Skeletal muscle tissue (tissue), 3 donors: ENCODE measurements at regions not wholly inside any gene's neighbourhood (a gene's known extent, or its start where the extent isn't known, plus 50 kb on each side); places are given as distances from the start of the nearest gene placed in this dataset.

ENCODE experiments used
- H3K27ac ChIP-seq: one replicate; pipeline ENCODE4 v1.7.0; 2013; ENCODE audit warnings: mild to moderate bottlenecking, low read depth, low read length, inconsistent platforms
- H3K27me3 ChIP-seq, 3 donors: one replicate each; pipeline ENCODE4 v1.7.0; 2013; ENCODE audit warnings: low read length in 3 of 3; ENCODE audit not compliant: control insufficient read depth in 3 of 3, insufficient read depth in 3 of 3
- H3K36me3 ChIP-seq, 3 donors: one replicate each; pipeline ENCODE4 v1.7.0; 2013; ENCODE audit warnings: low read length in 3 of 3; ENCODE audit not compliant: control insufficient read depth in 3 of 3, insufficient read depth in 3 of 3
- H3K4me1 ChIP-seq, 3 donors: one replicate each; pipeline ENCODE4 v1.7.0; 2013; ENCODE audit warnings: low read length in 3 of 3, mild to moderate bottlenecking in 3 of 3; ENCODE audit not compliant: control insufficient read depth in 3 of 3, insufficient read depth in 3 of 3
- H3K4me3 ChIP-seq, 3 donors: one replicate each; pipeline ENCODE4 v1.7.0; 2013; ENCODE audit warnings: low read length in 3 of 3
- H3K9ac ChIP-seq, 3 donors: one replicate each; pipeline ENCODE4 v1.7.0; 2013; ENCODE audit warnings: low read length in 3 of 3, mild to moderate bottlenecking in 3 of 3, moderate library complexity in 2 of 3, low read depth in 1 of 3
- H3K9me3 ChIP-seq, 3 donors: one replicate each; pipeline ENCODE4 v1.7.0; 2013; ENCODE audit warnings: low read length in 3 of 3; ENCODE audit not compliant: control insufficient read depth in 3 of 3
- donor health status: Osteomylitis.

DNA sequence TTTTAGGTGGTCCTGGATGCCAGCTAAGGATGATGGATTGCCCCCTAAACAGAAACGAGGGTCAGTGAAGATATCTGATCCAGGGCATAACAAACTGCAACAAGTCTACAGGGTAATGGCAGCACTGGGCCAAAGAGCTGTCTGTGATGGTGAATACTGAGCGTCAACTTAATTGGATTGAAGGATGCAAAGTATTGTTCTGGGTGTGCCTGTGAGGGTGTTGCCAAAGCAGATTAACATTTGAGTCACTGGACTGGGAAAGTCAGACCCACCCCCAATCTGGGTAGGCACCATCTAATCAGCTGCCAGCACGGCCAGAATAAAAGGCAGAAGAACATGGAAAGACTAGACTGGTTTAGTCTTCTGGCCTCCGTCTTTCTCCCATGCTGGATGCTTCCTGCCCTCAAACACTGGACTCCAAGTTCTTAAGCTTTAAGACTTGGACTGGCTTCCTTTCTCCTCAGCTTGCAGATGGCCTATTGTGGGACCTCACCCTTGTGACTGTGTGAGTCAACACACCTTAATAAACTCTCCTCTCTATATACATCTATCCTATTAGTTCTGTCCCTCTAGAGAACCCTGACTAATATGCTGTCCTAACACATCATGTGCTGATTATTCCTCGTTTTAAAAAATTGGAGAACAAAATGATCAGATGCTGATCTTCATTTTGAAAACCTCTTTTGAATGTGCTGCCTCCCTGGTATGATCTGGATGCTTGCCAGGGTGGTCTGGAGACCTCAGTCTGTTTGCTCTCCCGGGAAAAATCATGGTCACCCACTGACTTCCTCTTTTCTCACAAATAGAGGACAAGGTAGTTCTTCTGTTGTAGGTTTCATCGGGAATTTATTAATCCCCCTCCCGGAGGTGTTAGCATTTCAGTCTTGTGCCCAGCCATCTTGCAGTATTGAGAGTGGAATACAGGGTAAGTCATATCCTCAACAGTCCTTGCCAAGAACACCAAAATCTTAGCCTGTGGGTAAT lies 234.7 kb downstream of the SETD4 start:
- no peaks in the 10 kb centered on the region for H3K27me3 ChIP-seq
- no peaks in the 10 kb centered on the region for H3K4me1 ChIP-seq
- no peaks in the 10 kb centered on the region for H3K36me3 ChIP-seq
- H3K9me3 ChIP-seq: no peaks in the 10 kb centered on the region
- H3K27ac ChIP-seq: no peak overlapping the region
- H3K4me3 ChIP-seq: no peak overlapping the region
- H3K9ac ChIP-seq: no peak overlapping the region

DNA sequence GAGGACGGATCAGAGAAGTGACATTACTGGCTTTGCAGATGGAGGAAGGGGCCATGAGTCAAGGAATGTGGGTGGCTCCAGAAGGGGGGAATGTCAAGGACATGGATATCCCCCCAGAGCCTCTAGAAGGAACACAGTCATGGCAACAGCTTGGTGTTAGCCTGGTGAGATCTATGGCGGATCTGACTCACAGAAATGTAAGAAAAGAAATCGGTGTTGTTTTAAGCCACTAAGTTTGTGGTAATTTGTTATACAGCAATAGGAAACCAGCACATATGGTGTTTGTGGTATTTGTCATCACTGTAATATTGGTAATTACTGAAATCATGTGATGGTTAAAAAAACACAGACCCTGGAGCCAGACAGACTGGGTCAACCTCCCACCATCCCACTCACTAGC lies 236.2 kb downstream of the SETD4 start:
- H3K27me3 ChIP-seq: no peaks in the 10 kb centered on the region
- H3K4me3 ChIP-seq: no peak overlapping the region
- H3K36me3 ChIP-seq: no peaks in the 10 kb centered on the region
- no peak overlapping the region for H3K9ac ChIP-seq
- no peaks in the 10 kb centered on the region for H3K4me1 ChIP-seq
- H3K27ac ChIP-seq: no peak overlapping the region
- no peaks in the 10 kb centered on the region for H3K9me3 ChIP-seq

DNA sequence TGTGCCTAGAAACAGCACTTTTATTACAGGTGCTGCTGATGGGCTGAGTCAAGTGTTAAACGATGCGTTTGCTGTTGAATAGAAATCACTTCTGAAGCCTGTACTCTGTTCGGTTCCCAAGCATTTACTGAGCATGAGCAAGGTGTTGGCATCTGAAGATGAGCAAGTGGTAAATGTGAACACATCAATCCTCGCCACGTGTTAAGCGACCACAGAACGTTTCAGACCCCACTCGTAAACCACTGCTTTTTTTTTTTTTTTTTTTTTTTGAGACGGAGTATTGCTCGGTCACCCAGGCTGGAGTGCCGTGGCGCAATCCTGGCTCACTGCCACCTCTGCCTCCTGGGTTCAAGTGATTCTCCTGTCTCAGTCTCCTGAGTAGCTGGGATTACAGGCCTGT lies 241.2 kb downstream of the SETD4 start:
- H3K4me1 ChIP-seq: peaks cover 0 to 2% (median 0%) of the 10 kb centered on the region in 3 donors
- no peaks in the 10 kb centered on the region for H3K27me3 ChIP-seq
- no peak overlapping the region for H3K4me3 ChIP-seq
- H3K27ac ChIP-seq: no peak overlapping the region
- no peaks in the 10 kb centered on the region for H3K9me3 ChIP-seq
- no peaks in the 10 kb centered on the region for H3K36me3 ChIP-seq
- no peak overlapping the region for H3K9ac ChIP-seq

DNA sequence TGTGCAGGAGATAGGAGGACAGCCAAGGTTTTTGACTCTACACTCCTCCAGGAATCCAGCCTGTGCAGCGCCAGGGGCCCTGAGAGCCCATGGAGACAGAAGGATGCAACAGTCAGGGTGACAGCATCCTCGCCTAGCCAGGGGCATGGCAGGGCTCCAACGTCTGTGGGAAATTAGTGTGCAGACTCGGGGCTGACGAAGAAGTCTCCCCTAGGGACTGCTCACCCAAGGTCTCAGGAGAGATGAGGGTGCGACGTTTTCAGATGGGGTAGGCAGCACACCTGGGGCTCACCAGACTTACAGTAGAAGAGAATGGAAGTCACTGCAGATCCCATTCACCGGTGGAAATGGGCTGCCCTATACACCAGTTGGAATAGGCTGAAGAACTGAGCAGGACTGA lies 241.7 kb downstream of the SETD4 start:
- H3K4me3 ChIP-seq: no peak overlapping the region
- no peaks in the 10 kb centered on the region for H3K36me3 ChIP-seq
- H3K27me3 ChIP-seq: no peaks in the 10 kb centered on the region
- H3K9me3 ChIP-seq: no peaks in the 10 kb centered on the region
- H3K9ac ChIP-seq: no peak overlapping the region
- peaks cover 0 to 2% (median 0%) of the 10 kb centered on the region in 3 donors for H3K4me1 ChIP-seq
- no peak overlapping the region for H3K27ac ChIP-seq

DNA sequence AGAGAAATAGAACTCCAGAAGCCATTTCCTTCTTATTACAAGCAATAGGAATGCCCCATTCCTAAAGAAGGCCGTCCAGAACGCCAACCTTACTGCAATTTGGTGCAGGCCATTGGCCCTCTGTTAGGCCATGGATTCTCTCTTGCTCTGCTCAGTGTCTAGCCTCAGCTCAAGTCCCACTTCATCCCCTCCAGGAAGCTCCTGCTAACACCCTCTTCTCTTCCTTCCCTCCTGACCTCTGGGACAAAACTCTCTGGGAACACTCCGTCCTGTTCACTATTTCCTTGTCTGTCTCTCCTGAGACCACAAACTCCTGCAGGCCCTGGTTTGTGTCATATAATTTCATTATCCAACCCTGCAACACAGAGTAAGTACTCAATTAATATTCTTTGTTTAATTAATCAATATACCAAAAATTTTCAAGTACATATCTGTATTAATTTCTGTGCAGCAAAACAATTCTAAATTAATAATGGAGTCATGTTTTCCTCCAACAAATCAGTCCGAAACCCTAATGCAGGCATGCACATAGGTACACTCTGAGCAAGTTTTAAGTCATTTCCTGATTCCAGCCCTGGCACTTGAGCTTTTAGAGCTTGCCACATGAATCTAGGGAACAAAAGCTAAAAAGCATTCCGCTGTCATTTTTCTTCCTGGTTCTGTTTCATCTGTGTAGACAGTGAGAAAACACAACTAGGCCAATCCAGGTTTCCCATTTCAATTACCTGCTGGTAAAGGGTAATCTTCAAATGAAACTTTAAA lies 245.3 kb downstream of the SETD4 start:
- Histone ChIP-seq H3K9me3 (no peaks in the 10 kb centered on the region), H3K36me3 (no peaks in the 10 kb centered on the region), H3K4me3 (no peak overlapping the region), H3K27ac (no peak overlapping the region), H3K27me3 (no peaks in the 10 kb centered on the region), H3K4me1 (peaks cover 0 to 2% (median 0%) of the 10 kb centered on the region in 3 donors), H3K9ac (no peak overlapping the region)

DNA sequence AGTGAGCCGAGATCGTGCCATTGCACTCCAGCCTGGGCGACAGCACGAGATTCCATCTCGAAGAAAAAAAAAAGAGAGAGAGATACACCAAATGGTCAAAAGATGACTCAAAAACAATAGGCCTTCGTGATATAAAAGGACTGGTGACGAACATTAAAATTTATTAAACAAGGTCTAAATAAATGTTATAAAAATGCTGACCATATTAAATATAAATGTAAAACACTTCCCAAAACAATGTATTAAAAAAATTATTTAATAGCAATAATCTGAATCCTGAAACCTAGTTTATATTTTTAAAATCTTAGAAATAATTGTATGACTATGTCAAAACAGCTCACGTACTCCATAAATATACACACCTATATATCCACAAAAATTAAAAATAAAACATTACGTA lies 247.6 kb downstream of the SETD4 start:
- no peaks in the 10 kb centered on the region for H3K27me3 ChIP-seq
- H3K36me3 ChIP-seq: no peaks in the 10 kb centered on the region
- peaks cover 0 to 2% (median 0%) of the 10 kb centered on the region in 3 donors for H3K4me1 ChIP-seq
- no peak overlapping the region for H3K4me3 ChIP-seq
- no peak overlapping the region for H3K9ac ChIP-seq
- H3K9me3 ChIP-seq: no peaks in the 10 kb centered on the region
- H3K27ac ChIP-seq: no peak overlapping the region

DNA sequence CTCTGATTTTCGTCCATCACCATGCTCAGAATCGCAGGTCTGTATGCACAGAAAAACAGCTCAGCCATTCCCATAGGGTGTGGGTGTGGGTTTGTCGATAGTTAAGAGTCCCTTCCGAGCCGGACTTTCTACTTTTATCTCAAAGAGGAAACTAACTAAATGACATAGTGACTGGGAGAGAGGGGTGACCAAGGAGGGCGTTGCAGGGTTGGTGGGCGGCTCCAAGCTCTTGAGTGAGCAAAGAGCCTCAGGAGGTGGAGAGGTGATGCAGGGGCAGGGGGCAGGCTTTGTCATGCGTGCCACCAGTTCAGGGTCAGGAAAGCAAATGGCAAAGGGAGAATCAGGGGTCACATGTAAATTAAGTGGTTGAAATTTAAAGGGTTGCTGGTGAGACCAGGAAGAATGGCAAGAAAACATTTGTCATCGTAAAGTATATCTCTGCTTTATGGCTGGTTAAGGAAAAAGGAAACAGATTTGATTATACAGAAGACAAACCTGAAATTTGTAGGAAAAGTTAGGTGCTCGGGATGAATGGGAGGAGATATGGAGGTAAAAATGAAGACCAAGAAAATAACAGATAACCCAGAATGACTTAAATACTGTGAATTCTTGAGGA lies 249.0 kb downstream of the SETD4 start:
- Histone ChIP-seq H3K27me3 (no peaks in the 10 kb centered on the region), H3K4me1 (peaks cover 0 to 2% (median 0%) of the 10 kb centered on the region in 3 donors), H3K27ac (no peak overlapping the region), H3K36me3 (no peaks in the 10 kb centered on the region), H3K9me3 (no peaks in the 10 kb centered on the region), H3K4me3 (no peak overlapping the region), H3K9ac (no peak overlapping the region)

DNA sequence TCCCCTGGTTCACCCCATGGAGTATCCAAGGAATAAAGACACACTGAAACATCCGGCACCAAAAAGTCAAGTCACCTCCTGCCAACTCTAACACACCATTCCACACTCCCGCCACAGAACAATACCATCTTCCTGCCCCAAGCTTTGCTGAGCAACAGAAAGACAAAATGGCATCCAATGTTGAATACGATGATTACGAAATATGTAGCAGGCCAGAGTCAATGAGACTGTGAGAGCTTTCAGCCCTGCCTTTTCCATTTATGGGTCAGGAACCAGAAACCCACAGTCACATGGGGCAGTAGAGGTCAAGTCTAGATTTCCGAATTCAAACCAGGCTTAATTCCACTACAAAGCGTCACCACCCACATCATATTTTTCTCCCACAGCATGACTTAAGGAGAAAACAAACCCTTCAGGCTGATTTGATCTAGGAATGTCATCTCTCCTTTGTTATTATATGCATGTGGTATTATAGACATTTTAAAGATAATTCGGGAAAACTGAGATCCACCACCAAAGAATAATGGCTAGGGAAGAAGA lies 249.8 kb downstream of the SETD4 start:
- no peak overlapping the region for H3K4me3 ChIP-seq
- H3K9ac ChIP-seq: no peak overlapping the region

DNA sequence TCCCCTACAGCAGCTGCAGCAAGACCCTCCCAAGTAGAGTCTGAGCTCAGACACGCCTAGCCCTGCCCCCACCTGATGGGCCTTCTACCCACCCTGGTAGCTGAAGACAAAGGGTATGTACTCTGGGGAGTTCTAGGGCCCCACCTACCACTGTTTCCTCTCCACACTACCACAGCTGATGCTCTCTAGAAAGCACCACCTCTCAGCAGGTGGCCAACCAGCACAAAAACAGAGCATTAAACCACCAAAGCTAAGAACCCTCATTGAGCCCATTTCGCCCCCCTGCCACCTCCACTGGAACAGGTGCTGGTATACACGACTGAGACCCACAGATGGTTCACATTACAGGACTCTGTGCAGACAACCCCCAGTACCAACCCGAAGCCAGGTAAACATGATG lies 258.9 kb downstream of the SETD4 start:
- H3K4me3 ChIP-seq: no peak overlapping the region
- H3K4me1 ChIP-seq: no peaks in the 10 kb centered on the region

More for the DNA sequence above, 249.8 kb downstream of the SETD4 start:
- Histone ChIP-seq H3K27me3 (no peaks in the 10 kb centered on the region), H3K27ac (no peak overlapping the region), H3K36me3 (no peaks in the 10 kb centered on the region), H3K9me3 (no peaks in the 10 kb centered on the region), H3K4me1 (peaks cover 0 to 2% (median 0%) of the 10 kb centered on the region in 3 donors)

More for the DNA sequence above, 258.9 kb downstream of the SETD4 start:
- H3K9me3 ChIP-seq: no peaks in the 10 kb centered on the region
- H3K36me3 ChIP-seq: no peaks in the 10 kb centered on the region
- no peaks in the 10 kb centered on the region for H3K27me3 ChIP-seq
- no peak overlapping the region for H3K9ac ChIP-seq
- no peak overlapping the region for H3K27ac ChIP-seq
